ENCODE measurements at regions not wholly inside any gene's neighbourhood (a gene's known extent, or its start where the extent isn't known, plus 50 kb on each side); places are given as distances from the start of the nearest gene placed in this dataset.

DNA sequence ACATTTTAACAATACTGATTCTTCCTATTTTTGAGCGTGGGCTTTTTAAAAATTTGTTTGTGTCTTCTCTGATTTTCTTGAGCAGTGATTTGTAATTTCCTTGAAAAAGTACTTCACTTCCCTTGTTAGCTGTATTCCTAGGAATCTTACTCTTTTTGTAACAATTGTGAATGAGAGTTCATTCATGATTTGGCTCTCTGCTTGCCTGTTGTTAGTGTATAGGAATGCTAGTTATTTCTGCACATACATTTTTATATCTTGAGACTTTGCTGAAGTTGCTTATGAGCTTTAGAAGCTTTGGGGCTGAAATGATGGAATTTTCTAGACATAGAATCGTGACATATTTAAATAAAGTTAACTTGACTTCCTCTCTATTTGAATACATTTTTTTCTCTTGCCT, 582.8 kb upstream of the BCHE start:
- H3K79me1 ChIP-seq (ENCODE audit: low read depth in 1 of 2, low read length in 2 of 2) = no peaks in the 10 kb centered on the region
- H3K27me3 ChIP-seq (ENCODE audit: control insufficient read depth, insufficient read depth, low read length) = no peaks in the 10 kb centered on the region
- H2AK5ac ChIP-seq (ENCODE audit: low read depth, low read length) = no peak overlapping the region
- intact Hi-C loops (cut with micrococcal nuclease) (no loop called here), dilution Hi-C loops (cut with HindIII; ENCODE audit: low sequenced_read_pairs, unreplicated experiment) (no loop called here), in situ Hi-C loops (cut with MboI; ENCODE audit: low sequenced_read_pairs) (no loop called here)
- H4K20me1 ChIP-seq (ENCODE audit: insufficient read depth, low read length) = no peaks in the 10 kb centered on the region
- H3K4me3 ChIP-seq (ENCODE audit: insufficient read depth, low read depth, low read length) = no peak overlapping the region
- no peak overlapping the region for H2BK20ac ChIP-seq (ENCODE audit: low read depth, low read length)
- ChIA-PET POLR2A (ENCODE audit: unreplicated experiment) (no interaction called here), CTCF (no interaction called here)
- H4K8ac ChIP-seq (ENCODE audit: low read depth in 2 of 2, low read length in 2 of 2) = no peak overlapping the region
- H4K5ac ChIP-seq (ENCODE audit: low read depth, low read length) = no peak overlapping the region
- no peak overlapping the region for H2BK5ac ChIP-seq (ENCODE audit: low read depth, low read length, poor library complexity, severe bottlenecking)
- H3K4me1 ChIP-seq (ENCODE audit: control insufficient read depth, insufficient read depth, low read length) = no peaks in the 10 kb centered on the region
- no peak overlapping the region for H3K18ac ChIP-seq (ENCODE audit: low read depth, low read length)
- no peak overlapping the region for H3K23ac ChIP-seq (ENCODE audit: low read depth, low read length)
- no peak overlapping the region for H2AK9ac ChIP-seq (replicated peaks; ENCODE audit: low read depth, low read length, poor library complexity)
- WGBS, 2 experiments (ENCODE audit: extremely low coverage in 2 of 2, insufficient read length in 1 of 2) = no CpG with 5 or more reads among the region's 2 CpGs
- H4K91ac ChIP-seq (ENCODE audit: insufficient read depth, low read depth, low read length) = no peak overlapping the region
- BruUV-seq (replicated peaks) = no TSS peak
- no peak overlapping the region for H3K14ac ChIP-seq (replicated peaks; ENCODE audit: low read depth, low read length)
- H3K9me3 ChIP-seq (ENCODE audit: control insufficient read depth, insufficient read depth, low read length) = no peaks in the 10 kb centered on the region; the same call in 1 of the 2 replicates
- H3K4ac ChIP-seq (ENCODE audit: low read depth, low read length) = no peak overlapping the region
- DNase-seq = no peak
- ATAC-seq (ENCODE audit: low read depth) = no peak
- H3K9me1 ChIP-seq (ENCODE audit: insufficient read depth, low read length) = no peaks in the 10 kb centered on the region
- no peak overlapping the region for H3K56ac ChIP-seq (ENCODE audit: extremely low read depth, insufficient read depth, low read length)
- no peak overlapping the region for H3K4me2 ChIP-seq (ENCODE audit: low read depth, low read length)
- H2BK120ac ChIP-seq (ENCODE audit: low read depth, low read length) = no peak overlapping the region
- H3K9ac ChIP-seq (ENCODE audit: low read depth, low read length) = no peak overlapping the region
- no peak overlapping the region for H3K27ac ChIP-seq (ENCODE audit: insufficient read depth, low read length)
- H2AFZ ChIP-seq (replicated peaks; ENCODE audit: low read length, poor library complexity) = no peak overlapping the region
- no peaks in the 10 kb centered on the region for H3K36me3 ChIP-seq (ENCODE audit: control insufficient read depth, insufficient read depth, low read length)
- no peak for TF ChIP-seq FOS (IDR thresholded peaks at IDR 0.05; ENCODE audit: low read depth, low read length)
- TF ChIP-seq NFE2L2 (IDR thresholded peaks at IDR 0.05; ENCODE audit: low read depth, low read length) = no peak
- no peak for TF ChIP-seq MAFK (IDR thresholded peaks at IDR 0.05; ENCODE audit: low read depth, low read length)
- no peak for TF ChIP-seq SMC3 (IDR thresholded peaks at IDR 0.05; ENCODE audit: low read depth, low read length)
- TF ChIP-seq RAD21 (IDR thresholded peaks at IDR 0.05; ENCODE audit: low read length) = no peak
- TF ChIP-seq, protein P1, sequence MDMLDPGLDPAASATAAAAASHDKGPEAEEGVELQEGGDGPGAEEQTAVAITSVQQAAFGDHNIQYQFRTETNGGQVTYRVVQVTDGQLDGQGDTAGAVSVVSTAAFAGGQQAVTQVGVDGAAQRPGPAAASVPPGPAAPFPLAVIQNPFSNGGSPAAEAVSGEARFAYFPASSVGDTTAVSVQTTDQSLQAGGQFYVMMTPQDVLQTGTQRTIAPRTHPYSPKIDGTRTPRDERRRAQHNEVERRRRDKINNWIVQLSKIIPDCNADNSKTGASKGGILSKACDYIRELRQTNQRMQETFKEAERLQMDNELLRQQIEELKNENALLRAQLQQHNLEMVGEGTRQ (IDR thresholded peaks at IDR 0.05; ENCODE audit: low read depth, low read length) = no peak
- no peak for TF ChIP-seq MXI1 (IDR thresholded peaks at IDR 0.05; ENCODE audit: borderline replicate concordance, low read depth, low read length)
- no peak for TF ChIP-seq RCOR1 (IDR thresholded peaks at IDR 0.05; ENCODE audit: insufficient replicate concordance, low read length)
- TF ChIP-seq CEBPB (IDR thresholded peaks at IDR 0.05; ENCODE audit: low read depth, low read length) = no peak
- no peak for TF ChIP-seq POLR2A (IDR thresholded peaks at IDR 0.05; ENCODE audit: low read depth, low read length)
- TF ChIP-seq MAZ (IDR thresholded peaks at IDR 0.05; ENCODE audit: borderline replicate concordance, low read depth, low read length) = no peak
- TF ChIP-seq CHD1 (IDR thresholded peaks at IDR 0.05; ENCODE audit: low read depth, low read length) = no peak
- TF ChIP-seq, protein P2, sequence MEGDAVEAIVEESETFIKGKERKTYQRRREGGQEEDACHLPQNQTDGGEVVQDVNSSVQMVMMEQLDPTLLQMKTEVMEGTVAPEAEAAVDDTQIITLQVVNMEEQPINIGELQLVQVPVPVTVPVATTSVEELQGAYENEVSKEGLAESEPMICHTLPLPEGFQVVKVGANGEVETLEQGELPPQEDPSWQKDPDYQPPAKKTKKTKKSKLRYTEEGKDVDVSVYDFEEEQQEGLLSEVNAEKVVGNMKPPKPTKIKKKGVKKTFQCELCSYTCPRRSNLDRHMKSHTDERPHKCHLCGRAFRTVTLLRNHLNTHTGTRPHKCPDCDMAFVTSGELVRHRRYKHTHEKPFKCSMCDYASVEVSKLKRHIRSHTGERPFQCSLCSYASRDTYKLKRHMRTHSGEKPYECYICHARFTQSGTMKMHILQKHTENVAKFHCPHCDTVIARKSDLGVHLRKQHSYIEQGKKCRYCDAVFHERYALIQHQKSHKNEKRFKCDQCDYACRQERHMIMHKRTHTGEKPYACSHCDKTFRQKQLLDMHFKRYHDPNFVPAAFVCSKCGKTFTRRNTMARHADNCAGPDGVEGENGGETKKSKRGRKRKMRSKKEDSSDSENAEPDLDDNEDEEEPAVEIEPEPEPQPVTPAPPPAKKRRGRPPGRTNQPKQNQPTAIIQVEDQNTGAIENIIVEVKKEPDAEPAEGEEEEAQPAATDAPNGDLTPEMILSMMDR (conservative IDR thresholded peaks at IDR 0.05; ENCODE audit: low read depth, low read length) = no peak
- no peak for TF ChIP-seq RFX5 (IDR thresholded peaks at IDR 0.05; ENCODE audit: low read depth, low read length)
- TF ChIP-seq, protein P3, sequence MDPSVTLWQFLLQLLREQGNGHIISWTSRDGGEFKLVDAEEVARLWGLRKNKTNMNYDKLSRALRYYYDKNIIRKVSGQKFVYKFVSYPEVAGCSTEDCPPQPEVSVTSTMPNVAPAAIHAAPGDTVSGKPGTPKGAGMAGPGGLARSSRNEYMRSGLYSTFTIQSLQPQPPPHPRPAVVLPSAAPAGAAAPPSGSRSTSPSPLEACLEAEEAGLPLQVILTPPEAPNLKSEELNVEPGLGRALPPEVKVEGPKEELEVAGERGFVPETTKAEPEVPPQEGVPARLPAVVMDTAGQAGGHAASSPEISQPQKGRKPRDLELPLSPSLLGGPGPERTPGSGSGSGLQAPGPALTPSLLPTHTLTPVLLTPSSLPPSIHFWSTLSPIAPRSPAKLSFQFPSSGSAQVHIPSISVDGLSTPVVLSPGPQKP (IDR thresholded peaks at IDR 0.05; ENCODE audit: borderline replicate concordance, low read depth, low read length) = no peak
- no peak for TF ChIP-seq BHLHE40 (IDR thresholded peaks at IDR 0.05; ENCODE audit: low read depth, low read length)
- no peak overlapping the region for H2BK15ac ChIP-seq (ENCODE audit: low read depth, low read length)

All from IMR-90 (cell line).